GM13976 (cell line): ENCODE measurements at regions not wholly inside any gene's neighbourhood (a gene's known extent, or its start where the extent isn't known, plus 50 kb on each side); places are given as distances from the start of the nearest gene placed in this dataset.

Experiments
- DNase-seq: peaks from one replicate; pipeline ENCODE4 v3.0.0; 2012; ENCODE audit warnings: low spot score
- in situ Hi-C: fragments of 300-500 bp; cut with MboI; formaldehyde crosslinking; loops from one replicate; pipeline ENCODE4 v1.12.0; 2022; ENCODE audit warnings: low sequenced_read_pairs, mixed read lengths, inconsistent platforms; ENCODE audit not compliant: unreplicated experiment
- TF ChIP-seq, protein P1 (sequence below): IDR thresholded peaks from 2 replicates; pipeline ENCODE4 v1.5.1; 2012; ENCODE audit warnings: borderline replicate concordance, mild to moderate bottlenecking; ENCODE audit not compliant: insufficient read depth; ENCODE audit errors: extremely low read depth, missing control alignments, control extremely low read depth

DNA sequence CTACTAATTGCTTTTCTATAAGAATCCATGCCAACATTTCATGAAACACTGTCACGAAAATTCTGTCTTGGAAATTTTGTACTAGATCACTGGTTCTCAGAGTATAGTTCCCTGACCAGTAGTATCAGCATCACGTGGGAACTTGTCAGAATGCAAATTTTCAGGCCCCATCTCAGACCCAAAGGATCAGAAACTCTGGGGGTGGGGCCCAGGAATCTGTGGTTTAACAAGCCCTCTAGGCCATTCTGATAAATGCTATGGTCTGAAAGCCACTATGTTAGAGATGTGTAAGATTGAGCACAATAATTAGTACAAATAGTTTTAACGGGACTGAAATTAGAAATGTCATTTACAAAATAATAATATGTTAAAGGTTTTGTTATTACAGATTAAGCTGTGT lies 615.7 kb upstream of the ARRDC3 start:
- no peak for DNase-seq
- in situ Hi-C loops, result no loop called here
- TF ChIP-seq, protein P1, sequence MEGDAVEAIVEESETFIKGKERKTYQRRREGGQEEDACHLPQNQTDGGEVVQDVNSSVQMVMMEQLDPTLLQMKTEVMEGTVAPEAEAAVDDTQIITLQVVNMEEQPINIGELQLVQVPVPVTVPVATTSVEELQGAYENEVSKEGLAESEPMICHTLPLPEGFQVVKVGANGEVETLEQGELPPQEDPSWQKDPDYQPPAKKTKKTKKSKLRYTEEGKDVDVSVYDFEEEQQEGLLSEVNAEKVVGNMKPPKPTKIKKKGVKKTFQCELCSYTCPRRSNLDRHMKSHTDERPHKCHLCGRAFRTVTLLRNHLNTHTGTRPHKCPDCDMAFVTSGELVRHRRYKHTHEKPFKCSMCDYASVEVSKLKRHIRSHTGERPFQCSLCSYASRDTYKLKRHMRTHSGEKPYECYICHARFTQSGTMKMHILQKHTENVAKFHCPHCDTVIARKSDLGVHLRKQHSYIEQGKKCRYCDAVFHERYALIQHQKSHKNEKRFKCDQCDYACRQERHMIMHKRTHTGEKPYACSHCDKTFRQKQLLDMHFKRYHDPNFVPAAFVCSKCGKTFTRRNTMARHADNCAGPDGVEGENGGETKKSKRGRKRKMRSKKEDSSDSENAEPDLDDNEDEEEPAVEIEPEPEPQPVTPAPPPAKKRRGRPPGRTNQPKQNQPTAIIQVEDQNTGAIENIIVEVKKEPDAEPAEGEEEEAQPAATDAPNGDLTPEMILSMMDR, result no peak

DNA sequence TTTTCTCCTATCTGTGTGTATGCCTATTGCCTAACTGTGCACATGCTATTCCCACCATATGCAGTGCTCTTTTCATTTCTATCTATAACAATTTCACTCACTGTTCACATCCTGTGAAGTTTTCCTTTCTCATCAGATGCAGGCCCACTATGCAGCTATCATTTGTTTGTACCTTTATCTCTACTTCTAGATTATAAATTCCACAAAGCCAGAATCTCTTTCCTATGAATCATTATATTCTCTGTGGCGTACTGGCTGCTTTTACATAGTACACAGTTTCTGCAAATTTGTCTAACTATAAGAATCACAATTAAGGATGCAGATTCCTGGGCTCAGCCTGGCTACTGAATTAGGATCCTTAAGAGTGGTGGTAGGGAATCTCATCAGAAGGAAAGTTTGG lies 600.8 kb upstream of the ARRDC3 start:
- in situ Hi-C loops, result no loop called here

DNA sequence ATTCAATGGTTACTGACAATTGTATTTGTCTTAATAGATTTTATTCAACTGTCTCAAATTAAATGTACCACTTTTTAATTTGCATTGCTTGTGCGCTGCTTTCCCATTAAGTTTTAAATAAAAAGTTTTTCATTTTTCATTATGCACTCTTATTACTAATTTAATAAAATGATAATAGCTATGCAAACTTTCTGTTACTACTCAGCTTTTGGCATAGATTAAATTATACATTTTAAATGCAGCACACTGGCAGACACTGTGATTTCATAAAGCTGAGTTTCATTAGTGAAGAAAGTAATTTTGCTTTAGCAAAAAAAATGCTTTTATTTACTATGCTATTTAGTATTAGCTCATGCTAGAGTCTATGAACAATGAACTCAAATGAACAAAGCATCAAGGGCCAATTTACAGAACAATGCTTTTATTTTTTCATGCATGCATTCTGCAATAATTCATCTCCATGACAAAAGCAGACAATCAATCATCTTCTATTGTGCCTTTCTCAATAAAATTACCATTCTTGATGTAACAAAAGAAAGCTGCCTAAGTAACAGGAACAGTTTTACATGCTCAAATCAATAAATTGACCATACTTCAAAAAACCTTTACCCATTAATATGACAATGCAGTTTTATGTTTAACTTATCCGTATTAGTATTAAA lies 595.2 kb upstream of the ARRDC3 start:
- TF ChIP-seq, protein P1, result no peak
- in situ Hi-C loops, result no loop called here

More for the DNA sequence above, 600.8 kb upstream of the ARRDC3 start:
- TF ChIP-seq, protein P1, result no peak
- no peak for DNase-seq

DNA sequence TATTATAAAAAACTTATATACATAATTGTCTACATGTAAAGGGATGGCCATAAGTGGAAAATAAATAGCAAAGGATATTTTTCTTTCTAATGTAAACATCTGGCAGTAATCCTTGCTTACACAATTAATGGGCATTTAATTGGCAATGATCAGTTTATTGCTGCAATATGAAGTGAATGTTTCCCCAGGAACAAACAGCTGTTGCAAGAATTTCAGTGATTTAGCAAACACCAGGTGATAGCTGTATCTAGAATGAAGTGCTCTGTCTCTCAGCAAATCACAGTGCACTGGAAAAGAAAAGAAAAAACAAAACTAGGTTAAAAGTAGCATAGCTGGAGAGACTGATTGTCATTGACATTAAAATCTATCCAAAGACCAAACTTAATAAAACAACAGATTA lies 594.5 kb upstream of the ARRDC3 start:
- in situ Hi-C loops, result no loop called here
- TF ChIP-seq, protein P1, result no peak
- DNase-seq, result no peak

More for the DNA sequence above, 595.2 kb upstream of the ARRDC3 start:
- DNase-seq, result no peak

DNA sequence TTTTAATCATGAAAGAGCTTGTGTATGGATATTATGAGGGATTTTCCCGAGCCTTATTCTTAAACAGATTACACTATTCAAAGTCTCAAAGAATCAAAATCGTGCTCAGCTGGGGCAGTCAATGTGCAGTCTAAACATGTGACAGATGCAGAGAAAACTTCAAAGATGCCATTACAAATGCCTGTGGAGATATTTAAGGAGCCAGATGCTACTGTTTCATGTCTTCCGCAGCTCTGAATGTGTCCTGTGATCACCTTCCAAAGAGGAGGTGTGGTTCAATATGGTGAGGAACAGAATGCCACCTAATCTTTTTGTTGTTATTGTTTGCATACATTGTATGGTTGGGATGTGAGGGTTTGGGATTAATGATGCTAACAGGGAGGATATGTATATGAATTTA lies 593.3 kb upstream of the ARRDC3 start:
- DNase-seq, result no peak
- TF ChIP-seq, protein P1, result no peak
- in situ Hi-C loops, result no loop called here

DNA sequence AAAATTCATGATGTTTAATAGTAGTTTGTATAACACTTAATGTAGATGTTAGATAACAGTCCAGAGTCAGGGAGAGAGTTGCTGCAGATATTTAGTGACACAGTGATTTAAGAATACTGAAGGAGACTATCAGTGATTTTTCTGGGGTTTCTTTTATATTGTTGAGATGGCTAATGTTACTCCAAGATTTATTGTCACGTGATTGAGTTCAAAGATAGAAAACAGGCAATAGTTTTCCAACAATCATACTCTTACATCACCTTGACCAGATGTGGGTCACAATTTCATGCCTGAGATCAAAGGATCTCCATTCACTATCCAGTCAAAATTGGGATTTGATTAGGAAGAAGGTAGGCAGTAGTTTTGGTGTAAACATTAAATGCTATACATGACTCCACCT lies 580.0 kb upstream of the ARRDC3 start:
- in situ Hi-C loops, result no loop called here
- TF ChIP-seq, protein P1, result no peak
- no peak for DNase-seq
